Testis (tissue), 2 donors: ENCODE measurements at regions not wholly inside any gene's neighbourhood (a gene's known extent, or its start where the extent isn't known, plus 50 kb on each side); places are given as distances from the start of the nearest gene placed in this dataset.

Experiments
- DNase-seq: peaks from one replicate; pipeline ENCODE4 v3.0.0-alpha.2; 2019
- H3K27ac ChIP-seq, 2 donors: fragments of 200-600 bp; sonication (generic); one replicate each; pipeline ENCODE4 v1.5.1; 2019
- H3K27me3 ChIP-seq: fragments of 200-600 bp; sonication (generic); one replicate; pipeline ENCODE4 v1.5.1; 2019
- H3K36me3 ChIP-seq: fragments of 200-600 bp; sonication (generic); one replicate; pipeline ENCODE4 v1.5.1; 2017; ENCODE audit warnings: low read depth; ENCODE audit errors: missing control alignments
- H3K4me1 ChIP-seq: fragments of 200-600 bp; sonication (generic); one replicate; pipeline ENCODE4 v1.5.1; 2019
- H3K4me3 ChIP-seq, 2 donors: fragments of 200-600 bp; sonication (generic); one replicate each; pipeline ENCODE4 v1.5.1; 2017 to 2019
- H3K9me3 ChIP-seq: fragments of 200-600 bp; sonication (generic); one replicate; pipeline ENCODE4 v1.5.1; 2017
- POLR2A ChIP-seq: fragments of 450-650 bp; IDR thresholded peaks from one replicate; pipeline ENCODE4 v1.6.1; 2017; ENCODE audit warnings: antibody characterized with exemption, mild to moderate bottlenecking, moderate library complexity
- WGBS, 2 donors: methylation state at CpG; one replicate each; pipeline ENCODE4 v1.1.5; 2018; 5-methylcytosine and 5-hydroxymethylcytosine counted together
- intact Hi-C: fragments of 100-400 bp; cut with DNase I; formaldehyde crosslinking; loops from one replicate; pipeline ENCODE4 v1.15.1; 2023; ENCODE audit warnings: low total_unique reads
- TF ChIP-seq, protein P1 (sequence below), 3 experiments: fragments of 450-650 bp in 2 of 3; fragments of 200-600 bp in 1 of 3; sonication (generic) in 1 of 3; IDR thresholded peaks; one replicate each; pipeline ENCODE4 v1.5.1; 2016 to 2019; ENCODE audit warnings: antibody characterized with exemption in 3 of 3, mild to moderate bottlenecking in 2 of 3, moderate library complexity in 1 of 3

DNA sequence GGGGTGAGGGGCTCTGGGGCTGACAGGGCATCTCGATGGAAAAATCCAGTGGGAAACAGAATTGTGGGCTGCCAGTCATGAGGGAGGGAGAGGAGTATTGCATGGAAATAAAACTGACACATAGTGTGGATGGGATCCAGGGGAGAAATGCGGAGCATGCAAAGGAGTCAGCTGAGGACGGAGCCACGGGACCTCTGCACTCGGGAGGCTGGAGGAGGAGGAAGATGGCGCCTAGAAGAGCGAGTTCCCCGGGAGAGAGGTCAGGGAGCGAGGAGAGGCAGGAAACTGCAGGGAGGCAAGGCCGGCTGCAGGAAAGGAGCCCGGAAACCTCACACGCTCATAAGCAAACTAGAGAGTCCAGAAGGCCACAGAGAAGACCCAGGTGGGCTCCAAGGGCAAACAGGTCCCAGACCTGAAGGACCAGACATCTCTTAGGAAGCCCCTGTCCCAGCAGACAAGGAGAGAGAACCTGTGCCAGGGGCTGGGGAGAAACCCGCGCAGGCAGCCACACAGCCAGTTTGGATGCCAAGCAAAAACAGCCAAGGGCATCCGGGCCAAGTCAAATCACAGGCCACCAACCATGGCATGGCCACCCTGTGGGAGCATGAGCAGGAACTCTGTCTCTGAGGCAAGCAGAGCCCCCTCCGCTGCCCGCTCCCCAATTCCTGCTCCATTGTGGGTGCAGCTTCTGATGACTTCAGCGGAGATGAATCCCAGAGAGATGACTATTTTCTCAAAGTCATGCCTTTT, 218.8 kb upstream of the ID2 start:
- intact Hi-C loops, result no loop called here
- Histone ChIP-seq H3K27me3 (no peaks in the 10 kb centered on the region), H3K9me3 (no peaks in the 10 kb centered on the region), H3K4me3 (no peak overlapping the region), H3K36me3 (no peaks in the 10 kb centered on the region), H3K4me1 (no peaks in the 10 kb centered on the region), H3K27ac (no peak overlapping the region)
- no peak for DNase-seq
- 85 to 87% methylated on average over 18 of the region's 18 CpGs for WGBS, 2 donors
- no peak for TF ChIP-seq POLR2A
- TF ChIP-seq, protein P1, sequence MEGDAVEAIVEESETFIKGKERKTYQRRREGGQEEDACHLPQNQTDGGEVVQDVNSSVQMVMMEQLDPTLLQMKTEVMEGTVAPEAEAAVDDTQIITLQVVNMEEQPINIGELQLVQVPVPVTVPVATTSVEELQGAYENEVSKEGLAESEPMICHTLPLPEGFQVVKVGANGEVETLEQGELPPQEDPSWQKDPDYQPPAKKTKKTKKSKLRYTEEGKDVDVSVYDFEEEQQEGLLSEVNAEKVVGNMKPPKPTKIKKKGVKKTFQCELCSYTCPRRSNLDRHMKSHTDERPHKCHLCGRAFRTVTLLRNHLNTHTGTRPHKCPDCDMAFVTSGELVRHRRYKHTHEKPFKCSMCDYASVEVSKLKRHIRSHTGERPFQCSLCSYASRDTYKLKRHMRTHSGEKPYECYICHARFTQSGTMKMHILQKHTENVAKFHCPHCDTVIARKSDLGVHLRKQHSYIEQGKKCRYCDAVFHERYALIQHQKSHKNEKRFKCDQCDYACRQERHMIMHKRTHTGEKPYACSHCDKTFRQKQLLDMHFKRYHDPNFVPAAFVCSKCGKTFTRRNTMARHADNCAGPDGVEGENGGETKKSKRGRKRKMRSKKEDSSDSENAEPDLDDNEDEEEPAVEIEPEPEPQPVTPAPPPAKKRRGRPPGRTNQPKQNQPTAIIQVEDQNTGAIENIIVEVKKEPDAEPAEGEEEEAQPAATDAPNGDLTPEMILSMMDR (IDR thresholded peaks at IDR 0.05), result no peak

DNA sequence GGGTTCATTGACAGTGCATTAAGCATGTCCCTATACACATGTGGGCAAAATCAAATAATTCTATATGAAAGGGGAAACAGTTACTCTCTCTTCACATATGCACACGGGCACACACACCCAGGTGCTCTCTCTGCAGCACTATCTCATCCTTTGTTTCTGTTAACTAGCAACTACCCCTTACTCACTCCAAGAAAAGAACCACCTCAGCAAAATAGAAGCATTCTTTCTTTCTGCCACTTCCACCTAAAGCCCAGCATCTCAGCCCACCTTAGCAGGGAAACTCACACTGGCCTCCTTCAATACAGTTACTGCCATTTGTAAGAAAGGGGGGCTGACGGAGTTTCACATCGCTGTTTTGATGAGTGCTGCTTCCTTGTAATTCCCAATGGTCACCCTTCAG, 216.3 kb upstream of the ID2 start:
- Histone ChIP-seq H3K36me3 (no peaks in the 10 kb centered on the region), H3K4me1 (no peaks in the 10 kb centered on the region), H3K9me3 (no peaks in the 10 kb centered on the region), H3K4me3 (no peak overlapping the region), H3K27me3 (no peaks in the 10 kb centered on the region), H3K27ac (no peak overlapping the region)
- intact Hi-C loops, result no loop called here
- 90% methylated on average over 3 of the region's 3 CpGs for WGBS, 2 donors
- DNase-seq, result no peak
- TF ChIP-seq, protein P1 (IDR thresholded peaks at IDR 0.05), result no peak
- no peak for TF ChIP-seq POLR2A

DNA sequence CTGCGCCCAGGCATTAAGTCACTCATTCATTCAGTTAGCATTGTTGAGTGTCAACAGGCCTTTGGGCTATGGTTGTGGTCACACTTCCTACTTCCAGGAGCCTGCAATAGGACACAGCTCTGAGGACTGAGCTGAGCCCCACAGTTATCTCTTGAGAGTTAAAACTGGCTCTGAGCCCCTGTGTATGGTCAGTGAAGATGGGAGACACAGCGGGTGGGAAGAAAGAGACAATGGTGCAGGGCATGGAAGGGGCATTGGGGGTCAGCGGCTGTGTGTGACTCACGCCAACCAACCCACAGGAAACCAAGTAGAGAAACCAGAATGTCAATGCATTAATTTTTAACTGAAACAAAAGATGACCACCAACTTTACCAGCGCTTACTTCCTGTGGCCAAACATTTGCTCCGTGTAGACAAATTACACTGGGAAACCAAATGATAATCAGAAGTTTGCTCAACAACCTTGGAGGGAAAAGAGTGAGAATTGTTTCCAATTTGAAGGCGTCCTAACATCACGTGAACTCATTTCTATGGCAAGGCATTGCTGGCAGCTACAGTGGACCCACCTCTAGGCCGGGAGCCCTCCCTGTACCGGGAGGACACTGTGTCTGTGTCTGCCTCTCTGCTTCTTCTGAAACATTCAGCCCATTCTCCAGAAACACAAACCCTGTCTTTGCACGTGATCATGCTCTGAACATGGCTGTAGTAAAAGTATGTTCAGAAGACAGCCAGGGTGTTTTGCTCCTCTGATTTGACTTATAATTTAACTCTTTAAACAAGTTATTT, 212.0 kb upstream of the ID2 start:
- TF ChIP-seq, protein P1 (IDR thresholded peaks at IDR 0.05), result no peak
- no peak for TF ChIP-seq POLR2A
- intact Hi-C loops, result no loop called here
- Histone ChIP-seq H3K36me3 (no peaks in the 10 kb centered on the region), H3K4me1 (peaks cover 5% of the 10 kb centered on the region), H3K4me3 (no peak overlapping the region), H3K27ac (no peak overlapping the region), H3K9me3 (no peaks in the 10 kb centered on the region), H3K27me3 (no peaks in the 10 kb centered on the region)
- WGBS, 2 donors, result 87 to 91% methylated on average over 11 of the region's 11 CpGs
- no peak for DNase-seq

DNA sequence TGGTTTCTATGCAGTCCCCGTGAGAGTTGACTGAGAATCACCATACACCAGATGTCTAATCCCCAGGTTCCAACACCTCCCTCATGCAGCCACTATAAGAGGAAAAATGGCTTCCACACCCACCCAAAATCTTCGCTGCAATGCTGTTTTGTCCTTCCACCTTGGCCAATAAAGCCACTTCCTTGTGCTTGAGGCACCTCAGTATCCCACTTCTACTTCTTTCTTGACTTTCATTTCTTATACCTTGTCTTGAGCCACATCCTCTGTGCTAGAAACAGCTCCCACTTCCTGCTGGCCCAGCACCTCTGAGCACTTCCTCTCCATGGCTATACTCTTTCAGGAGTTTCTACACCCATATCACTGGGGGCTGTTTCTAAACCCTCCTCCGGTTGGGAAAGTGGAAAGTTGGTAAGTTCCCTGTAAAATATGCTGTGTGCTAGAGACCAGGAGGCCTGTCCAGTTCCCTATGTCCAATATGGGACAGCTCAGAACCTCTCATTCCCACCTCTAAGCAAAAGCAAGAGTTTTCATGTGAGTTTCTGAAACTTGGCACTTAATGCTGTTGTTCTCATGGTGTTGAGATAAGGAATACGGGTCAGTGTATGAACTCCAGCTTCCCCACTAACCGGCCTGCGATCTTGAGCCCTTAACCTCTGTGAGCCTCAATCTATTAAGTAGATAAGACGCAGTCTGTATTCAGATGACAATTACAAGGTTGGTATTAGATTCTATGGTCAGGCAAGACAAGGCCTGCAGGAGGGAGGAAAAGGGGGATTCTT, 209.1 kb upstream of the ID2 start:
- DNase-seq, result no peak
- no peaks in the 10 kb centered on the region for H3K27me3 ChIP-seq
- no peak overlapping the region for H3K27ac ChIP-seq
- H3K36me3 ChIP-seq, result no peaks in the 10 kb centered on the region
- H3K4me3 ChIP-seq, result no peak overlapping the region
- intact Hi-C loops, result no loop called here
- H3K9me3 ChIP-seq, result no peaks in the 10 kb centered on the region
- no peak for TF ChIP-seq POLR2A
- TF ChIP-seq, protein P1 (IDR thresholded peaks at IDR 0.05), result no peak
- 55 to 66% methylated on average over 7 of the region's 7 CpGs for WGBS, 2 donors
- H3K4me1 ChIP-seq, result peaks cover 5% of the 10 kb centered on the region
